Stimulated activated CD4-positive, alpha-beta T cell treated with anti-CD3 and anti-CD28 coated beads, Interleukin-4, amount 100 ng/mL, for 48 hours (primary cell): ENCODE measurements at regions not wholly inside any gene's neighbourhood (a gene's known extent, or its start where the extent isn't known, plus 50 kb on each side); places are given as distances from the start of the nearest gene placed in this dataset.
A peak's percentile ranks its signal among the peaks of the same experiment; 100 is the strongest.
"Not testable (repeated sequence)": the region's sequence is repeated elsewhere in the genome, so short reads cannot be mapped to it uniquely, and the experiment has no call there.

ENCODE experiments used
- DNase-seq, 2 donors: peaks; one replicate each; pipeline ENCODE4 v3.0.0-alpha.2; 2020; ENCODE audit warnings: low read depth in 2 of 2

DNA sequence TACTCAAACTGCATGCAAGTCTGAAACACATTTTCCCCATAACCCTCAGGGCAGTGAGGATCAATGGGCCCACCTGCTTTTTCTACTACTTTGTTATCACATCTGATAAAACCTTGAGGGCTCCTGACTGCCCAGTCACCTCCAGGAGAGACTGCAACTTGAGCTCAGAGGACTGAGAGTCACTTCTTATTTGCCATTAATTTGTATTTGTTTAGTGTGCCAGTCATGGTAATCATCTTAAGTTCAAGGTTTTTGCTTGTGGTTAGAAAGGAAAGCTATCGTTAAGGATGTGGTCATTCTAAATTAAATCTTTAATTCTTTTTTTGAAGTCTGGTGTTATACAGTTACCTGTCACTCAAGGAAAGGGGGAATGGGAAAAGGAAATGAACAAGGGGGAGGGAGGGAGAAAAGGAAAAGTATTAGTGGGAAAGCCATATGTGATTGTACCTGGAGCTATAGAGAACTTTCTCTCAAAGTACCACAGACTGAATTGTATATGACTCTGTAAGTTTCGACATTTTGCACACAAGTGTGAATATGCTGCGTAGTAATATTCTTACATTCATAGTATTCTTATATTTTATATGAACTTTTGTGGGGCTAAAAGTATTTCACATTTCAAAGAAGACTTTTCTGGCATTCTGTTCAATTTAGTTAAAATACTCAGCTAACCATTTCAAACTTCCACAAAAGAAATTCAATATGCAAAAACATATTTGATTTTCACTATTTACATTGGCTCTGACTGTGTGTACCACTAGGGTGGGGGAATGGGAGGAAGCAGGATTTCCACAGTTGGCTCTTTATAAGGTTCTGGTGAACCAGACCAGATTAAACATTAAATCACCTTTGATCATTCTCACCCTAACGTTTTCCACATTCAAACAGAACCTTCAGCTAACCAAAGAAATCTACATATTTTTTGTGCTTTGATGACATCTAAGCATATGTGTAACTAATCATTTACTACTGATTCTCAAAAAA is 166.5 kb upstream of the ATP11B start:
- DNase-seq: no peak

DNA sequence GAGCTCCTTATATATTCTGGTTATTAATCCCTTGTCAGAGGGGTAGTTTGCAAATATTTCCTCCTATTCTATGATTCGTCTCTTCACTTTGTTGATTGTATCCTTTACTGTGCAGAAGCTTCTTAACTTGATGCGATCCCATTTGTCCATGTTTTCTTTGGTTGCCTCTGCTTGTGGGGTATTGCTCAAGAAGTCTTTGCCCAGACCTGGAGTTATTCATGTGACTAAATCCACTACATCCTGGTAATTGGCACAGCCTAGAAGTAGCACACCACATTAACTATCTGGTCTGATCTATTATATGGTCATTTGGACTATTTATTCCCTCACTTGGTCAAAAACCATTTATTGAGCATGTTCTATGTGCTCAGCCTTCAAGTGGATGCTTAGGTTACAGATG is 164.8 kb upstream of the ATP11B start:
- DNase-seq: no peak

GRCh38 chr3:182629521-182629920 is 163.8 kb upstream of the ATP11B start:
- DNase-seq: no peak

GRCh38 chr3:182631183-182632076 is 161.9 kb upstream of the ATP11B start:
- no peak for DNase-seq

GRCh38 chr3:182632077-182632393 is 161.3 kb upstream of the ATP11B start:
- DNase-seq: no peak

GRCh38 chr3:182633186-182633585 is 160.1 kb upstream of the ATP11B start:
- DNase-seq: no peak

DNA sequence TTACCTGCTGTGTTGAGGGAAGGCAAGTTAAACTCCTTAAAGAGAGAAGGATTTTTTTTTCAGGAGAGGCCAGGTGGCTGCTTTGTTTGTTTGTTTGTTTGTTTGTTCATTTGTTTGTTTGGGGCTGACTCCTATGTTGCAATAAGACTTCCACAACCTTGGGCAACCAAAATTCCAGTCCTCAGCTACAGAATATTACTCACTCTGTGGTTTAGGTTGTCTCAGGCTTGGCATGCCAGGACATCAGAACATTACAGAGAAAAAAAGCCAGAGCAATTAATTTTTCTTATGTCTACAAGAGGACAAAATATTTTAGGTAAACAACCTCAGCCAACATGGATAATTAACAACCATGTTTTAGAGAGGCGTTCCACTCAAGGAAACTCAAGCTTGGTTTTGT is 156.7 kb upstream of the ATP11B start:
- no peak for DNase-seq

GRCh38 chr3:182637350-182638110 is 155.8 kb upstream of the ATP11B start:
- no peak for DNase-seq

GRCh38 chr3:182644013-182644412 is 149.3 kb upstream of the ATP11B start:
- no peak for DNase-seq

DNA sequence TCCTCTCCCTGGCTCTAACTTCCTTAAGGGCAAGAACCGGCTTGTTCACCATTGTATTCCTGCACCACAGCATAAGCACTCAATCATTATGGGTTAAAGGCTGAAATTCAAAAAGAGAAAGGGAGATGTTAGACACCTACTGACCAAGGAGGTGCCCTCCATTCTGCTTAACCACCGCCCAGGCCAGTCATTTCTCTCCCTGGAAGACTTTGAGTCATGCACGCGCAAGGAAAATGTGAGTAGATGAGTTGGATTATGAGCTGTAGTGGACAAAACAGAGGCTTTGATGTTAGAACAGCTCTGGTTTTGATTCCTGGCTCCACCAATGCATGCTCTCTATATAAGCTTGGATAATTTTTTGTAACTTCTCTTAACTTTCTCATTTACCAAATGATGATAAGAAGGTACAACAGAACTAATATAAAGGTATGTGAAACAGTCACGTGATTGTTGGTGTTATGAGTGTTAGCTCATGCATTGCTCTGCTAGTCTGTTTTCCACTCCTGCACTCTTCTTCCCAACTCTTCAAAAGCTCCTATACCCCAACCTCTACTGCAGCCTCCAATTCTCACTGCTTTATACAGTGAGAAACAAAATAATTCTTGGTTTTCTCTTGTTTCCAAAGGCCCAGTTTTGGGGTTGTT is 148.4 kb upstream of the ATP11B start:
- peak; percentile 16 to 47 for DNase-seq

- DNase-seq: no peak
These were observed 142.7 kb upstream of the ATP11B start for GRCh38 chr3:182650568-182651128.

GRCh38 chr3:182651461-182651860 is 141.8 kb upstream of the ATP11B start:
- no peak for DNase-seq

- DNase-seq: not testable (repeated sequence)
These were observed 140.2 kb upstream of the ATP11B start for GRCh38 chr3:182653065-182653464.

DNA sequence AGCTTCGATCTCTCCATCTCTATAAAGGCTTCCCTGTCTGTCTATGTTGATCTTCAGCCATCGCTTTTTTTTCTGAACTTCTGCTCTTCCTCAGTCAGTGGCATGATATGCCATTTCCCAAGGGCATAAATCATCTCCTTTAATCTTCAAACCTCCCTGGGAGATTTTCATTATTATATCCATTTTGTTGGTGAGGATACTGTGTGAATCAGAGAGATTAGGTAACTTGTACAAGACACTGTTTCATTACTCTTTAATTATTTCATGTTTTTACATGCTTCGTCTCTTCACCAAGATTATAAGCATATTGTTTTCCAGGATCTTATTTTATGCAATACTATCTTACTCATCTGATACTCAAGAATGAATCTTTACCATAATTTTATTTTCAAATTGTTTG is 124.8 kb upstream of the ATP11B start:
- no peak for DNase-seq

DNA sequence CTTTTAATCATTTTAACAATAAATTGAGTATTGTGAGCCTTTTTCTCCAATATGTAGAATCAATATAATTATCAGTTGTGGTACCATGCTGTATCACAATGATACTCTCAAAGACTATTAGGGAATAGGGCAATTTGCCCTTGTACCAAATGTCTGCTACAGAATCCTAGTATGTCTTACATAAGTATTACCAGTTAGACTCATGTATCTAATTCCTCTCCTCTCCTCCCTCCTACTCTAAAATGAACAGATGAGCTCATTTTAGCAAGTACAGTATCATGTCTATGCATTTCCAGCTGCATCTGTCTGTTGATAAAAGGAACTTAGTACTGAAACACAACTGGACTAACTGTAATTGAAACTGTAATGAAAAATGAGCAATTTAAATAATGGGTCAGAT is 124.3 kb upstream of the ATP11B start:
- no peak for DNase-seq

- no peak for DNase-seq
These were observed 121.8 kb upstream of the ATP11B start for GRCh38 chr3:182671541-182671940.

DNA sequence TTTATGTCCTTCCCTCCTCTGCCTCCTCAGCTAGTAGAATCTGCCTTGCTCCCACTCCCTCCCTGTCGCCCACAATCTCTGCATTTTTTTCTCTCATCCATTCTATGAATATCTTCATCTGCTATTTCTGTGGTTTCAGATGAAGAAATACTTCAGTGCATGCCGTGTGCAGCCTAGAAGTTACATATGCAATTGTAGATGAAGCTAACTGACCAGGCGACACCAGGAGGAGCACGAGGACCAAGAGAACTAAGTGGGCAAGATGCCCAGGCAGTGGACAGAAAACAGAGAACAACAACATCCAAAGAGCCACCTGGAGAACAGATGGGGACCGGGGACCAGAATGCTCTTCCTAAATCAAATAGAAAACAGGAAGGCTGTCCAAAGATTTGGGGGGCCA is 121.4 kb upstream of the ATP11B start:
- no peak for DNase-seq

GRCh38 chr3:182673336-182673735 is 120.0 kb upstream of the ATP11B start:
- DNase-seq: no peak

DNA sequence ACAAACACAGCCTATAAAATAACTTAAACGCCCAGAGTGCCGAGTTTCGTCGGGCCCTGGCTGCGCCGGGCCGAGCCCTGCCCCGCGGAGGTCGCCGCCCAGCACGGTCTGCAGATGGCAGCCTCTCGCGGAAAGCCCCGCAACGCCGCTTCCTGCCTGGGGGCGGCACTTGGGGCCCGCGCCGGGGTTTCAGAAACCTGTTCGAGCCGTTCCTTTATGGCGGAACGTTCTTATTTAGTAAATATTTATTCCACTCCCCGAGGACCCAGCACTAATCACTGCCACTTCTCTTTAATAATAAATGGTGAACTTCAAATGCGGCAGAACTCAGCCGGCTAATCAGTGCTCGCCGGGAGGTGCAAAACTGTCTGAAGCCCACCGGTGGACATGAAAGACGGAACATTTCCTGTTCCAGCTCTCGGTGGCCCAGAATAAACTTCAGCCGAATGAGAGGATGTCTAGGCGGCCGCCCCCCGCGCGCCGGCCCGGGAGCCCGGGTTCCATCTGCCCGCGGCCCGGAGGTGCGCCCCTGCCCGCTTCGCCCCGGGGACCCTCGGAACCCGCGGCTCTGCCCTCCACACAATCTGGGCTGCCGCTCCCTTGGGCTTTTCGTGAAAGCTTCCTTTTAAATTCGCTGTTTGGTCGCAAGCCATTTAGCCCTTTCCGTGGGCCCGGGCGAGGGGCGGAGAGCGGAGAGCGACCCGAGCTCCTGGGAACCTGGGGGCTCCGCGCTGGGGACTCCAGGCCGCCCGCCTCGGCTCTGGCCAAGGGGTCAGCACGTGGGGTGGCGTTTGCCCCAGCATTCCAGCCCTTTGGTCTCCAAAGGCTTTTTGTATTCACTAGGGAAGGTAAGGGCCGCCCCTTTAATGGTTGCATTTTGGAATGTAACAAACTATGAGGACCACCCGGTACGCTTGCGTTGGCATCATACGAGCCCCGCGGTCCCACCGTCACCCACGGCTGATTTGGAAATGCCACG is 110.8 kb upstream of the ATP11B start:
- DNase-seq: peak; percentile 40 to 41

DNA sequence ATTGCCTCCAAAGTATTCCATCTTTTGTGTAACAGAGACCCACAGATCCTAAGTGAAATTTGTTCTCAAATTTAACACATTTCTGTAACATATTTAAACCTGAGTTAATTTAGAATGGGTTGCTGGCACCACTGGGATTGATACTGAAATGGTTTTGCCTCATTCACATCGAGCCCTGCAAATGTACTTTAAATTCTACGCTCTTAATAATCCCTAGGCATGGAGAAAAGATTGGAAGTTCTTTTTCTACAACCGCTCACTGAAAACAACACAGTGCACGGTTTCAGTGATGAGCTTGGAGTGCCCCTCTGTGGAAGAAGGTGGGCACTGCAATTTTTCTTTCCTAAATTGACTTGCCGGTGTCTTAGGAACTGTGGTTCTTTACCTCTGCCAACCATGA is 109.9 kb upstream of the ATP11B start:
- DNase-seq: peak; percentile 35 to 39
